Panc1 (cell line): ENCODE measurements at regions not wholly inside any gene's neighbourhood (a gene's known extent, or its start where the extent isn't known, plus 50 kb on each side); places are given as distances from the start of the nearest gene placed in this dataset.

Experiments
- ATAC-seq: fragments of 200-7000 bp; cut with Tn5 transposase; 2 replicates; pipeline ENCODE4 v1.9.1; 2020; ENCODE audit warnings: mild to moderate bottlenecking, moderate library complexity
- BruUV-seq: library from RNA; stranded (reverse); fragments of 400-500 nt; replicated peaks from 2 replicates; lab custom pipeline; 2021; lab: Mats Ljungman, UMichigan
- CTCF ChIA-PET: fragments of 300-600 bp; sonication (Branson Sonifier 250); formaldehyde crosslinking; loops from one replicate; lab custom pipeline; 2022; ENCODE audit warnings: antibody characterized with exemption; lab: Charles Lee
- POLR2A ChIA-PET: fragments of 300-600 bp; sonication (Branson Sonifier 250); formaldehyde crosslinking; loops from one replicate; lab custom pipeline; 2022; ENCODE audit warnings: antibody characterized with exemption; lab: Charles Lee
- DNase-seq: peaks from one replicate; pipeline ENCODE4 v3.0.0-alpha.2; 2010; ENCODE audit warnings: low read depth, low spot score
- H3K27ac ChIP-seq: 2 replicates; pipeline ENCODE4 v1.5.1; 2011; ENCODE audit warnings: mild to moderate bottlenecking, low read length, inconsistent platforms
- H3K27me3 ChIP-seq: fragments of 200-500 bp; sonication (Bioruptor generic); 2 replicates; pipeline ENCODE4 v1.6.0; 2014; ENCODE audit warnings: low read length, inconsistent platforms; ENCODE audit not compliant: control insufficient read depth, insufficient read depth
- H3K36me3 ChIP-seq: fragments of 200-500 bp; sonication (Bioruptor generic); 2 replicates; pipeline ENCODE4 v1.5.1; 2014; ENCODE audit warnings: inconsistent platforms, mild to moderate bottlenecking, low read length, moderate library complexity; ENCODE audit not compliant: control insufficient read depth, insufficient read depth
- H3K4me1 ChIP-seq: 2 replicates; pipeline ENCODE4 v1.5.1; 2011; ENCODE audit warnings: inconsistent platforms, mild to moderate bottlenecking, low read length, moderate library complexity; ENCODE audit not compliant: control insufficient read depth, insufficient read depth
- H3K4me3 ChIP-seq, 2 experiments: 2 replicates each; pipeline ENCODE4 v1.5.1; 2011 to 2012; ENCODE audit warnings: low read depth in 2 of 2, low read length in 2 of 2, mild to moderate bottlenecking in 2 of 2, inconsistent platforms in 1 of 2, moderate library complexity in 1 of 2
- H3K9me3 ChIP-seq: fragments of 200-500 bp; sonication (Bioruptor generic); 2 replicates; pipeline ENCODE4 v1.5.1; 2014; ENCODE audit warnings: low read depth, mild to moderate bottlenecking, inconsistent platforms, low read length, moderate library complexity; ENCODE audit not compliant: control insufficient read depth, insufficient read depth
- CTCF ChIP-seq: fragments of 450-650 bp; IDR thresholded peaks from 2 replicates; pipeline ENCODE4 v1.5.1; 2017; ENCODE audit warnings: mild to moderate bottlenecking
- POLR2AphosphoS5 ChIP-seq: IDR thresholded peaks from 2 replicates; pipeline ENCODE4 v1.6.1; 2012; ENCODE audit warnings: mild to moderate bottlenecking, low read depth, low read length, moderate library complexity
- REST ChIP-seq, 2 experiments: IDR thresholded peaks; 2 replicates each; pipeline ENCODE4 v1.6.1; 2011 to 2012; ENCODE audit warnings: low read depth in 2 of 2, control low read depth in 1 of 2, low read length in 1 of 2, mild to moderate bottlenecking in 1 of 2, moderate library complexity in 1 of 2; ENCODE audit not compliant: insufficient read depth in 1 of 2
- SIN3A ChIP-seq: IDR thresholded peaks from 2 replicates; pipeline ENCODE4 v1.6.1; 2012; ENCODE audit warnings: low read depth, mild to moderate bottlenecking, low read length, moderate library complexity, borderline replicate concordance; ENCODE audit not compliant: insufficient read depth
- TCF7L2 ChIP-seq: IDR thresholded peaks from 2 replicates; pipeline ENCODE4 v1.6.1; 2011; ENCODE audit warnings: mild to moderate bottlenecking, low read depth, low read length, inconsistent platforms
- in situ Hi-C: cut with HindIII; loops from 2 replicates; pipeline ENCODE4 v1.10.0; 2016; ENCODE audit warnings: low sequenced_read_pairs, low pct_unique_long_range_greater_than_20kb
- intact Hi-C: fragments of 100-400 bp; cut with micrococcal nuclease; formaldehyde crosslinking; loops from one replicate; pipeline ENCODE4 v1.10.0; 2022; ENCODE audit not compliant: unreplicated experiment

- Histone ChIP-seq H3K27me3 (no peaks in the 10 kb centered on the region), H3K27ac (no peak overlapping the region), H3K36me3 (no peaks in the 10 kb centered on the region), H3K4me1 (no peaks in the 10 kb centered on the region), H3K4me3 (no peak overlapping the region), H3K9me3 (no peaks in the 10 kb centered on the region)
- CTCF ChIA-PET, result no interaction called here
- ATAC-seq (no peak), DNase-seq (no peak)
- BruUV-seq, result no TSS peak
- intact Hi-C loops, result no loop called here
- in situ Hi-C loops, result no loop called here
- POLR2A ChIA-PET, result no interaction called here
- TF ChIP-seq CTCF, result no peak
- no peak for TF ChIP-seq REST (IDR thresholded peaks at IDR 0.05; ENCODE audit: insufficient read depth in 1 of 2, low read depth in 2 of 2, low read length in 1 of 2)
- no peak for TF ChIP-seq POLR2AphosphoS5
- no peak for TF ChIP-seq TCF7L2
- TF ChIP-seq SIN3A, result no peak
Measured at GRCh38 chrX:476724-477075, 90.0 kb upstream of the PPP2R3B start.

GRCh38 chrX:477441-478012 lies 90.8 kb upstream of the PPP2R3B start:
- ATAC-seq, result no peak
- Histone ChIP-seq H3K27me3 (no peaks in the 10 kb centered on the region), H3K4me1 (no peaks in the 10 kb centered on the region), H3K9me3 (no peaks in the 10 kb centered on the region), H3K27ac (no peak overlapping the region), H3K36me3 (no peaks in the 10 kb centered on the region), H3K4me3 (no peak overlapping the region)
- POLR2A ChIA-PET, result no interaction called here
- no TSS peak for BruUV-seq
- no peak for DNase-seq
- TF ChIP-seq TCF7L2, result no peak
- TF ChIP-seq REST (IDR thresholded peaks at IDR 0.05; ENCODE audit: insufficient read depth in 1 of 2, low read depth in 2 of 2, low read length in 1 of 2), result no peak
- no peak for TF ChIP-seq SIN3A
- TF ChIP-seq POLR2AphosphoS5, result no peak
- no peak for TF ChIP-seq CTCF
- intact Hi-C loops, result no loop called here
- CTCF ChIA-PET, result no interaction called here
- in situ Hi-C loops, result no loop called here
